ENCODE measurements at regions not wholly inside any gene's neighbourhood (a gene's known extent, or its start where the extent isn't known, plus 50 kb on each side); places are given as distances from the start of the nearest gene placed in this dataset.

GRCh38 chr17:13320046-13320785, 281.5 kb downstream of the HS3ST3A1 start:
- H3K27me3 ChIP-seq = no peaks in the 10 kb centered on the region
- intact Hi-C loops (cut with DNase I) = no loop called here
- H3K36me3 ChIP-seq = no peaks in the 10 kb centered on the region
- peak in 3 of 4 donors; percentile 37 to 89 (median 77) for ATAC-seq
- WGBS, 4 donors = 47 to 74% (median 56%) methylated on average over 5 of the region's 5 CpGs
- peaks cover 0 to 10% (median 0%) of the 10 kb centered on the region in 12 donors for H3K4me1 ChIP-seq
- H3K4me3 ChIP-seq = no peak overlapping the region
- H3K9me3 ChIP-seq = no peaks in the 10 kb centered on the region
- TF ChIP-seq CTCF (IDR thresholded peaks at IDR 0.05) = no peak
- TF ChIP-seq POLR2A (IDR thresholded peaks at IDR 0.05) = no peak
- DNase-seq = peak in 2 of 5 donors; percentile 17 to 32
- peak overlapping the region in 1 of 12 donors; percentile 36 for H3K27ac ChIP-seq

GRCh38 chr17:13316657-13317056, 285.1 kb downstream of the HS3ST3A1 start:
- TF ChIP-seq CTCF (IDR thresholded peaks at IDR 0.05) (no peak), POLR2A (IDR thresholded peaks at IDR 0.05) (no peak)
- intact Hi-C loops (cut with DNase I) = no loop called here
- no peaks in the 10 kb centered on the region for H3K9me3 ChIP-seq
- no peak overlapping the region for H3K27ac ChIP-seq
- H3K4me3 ChIP-seq = no peak overlapping the region
- no peaks in the 10 kb centered on the region for H3K27me3 ChIP-seq
- H3K36me3 ChIP-seq = no peaks in the 10 kb centered on the region
- whole genome bisulfite sequencing, 4 donors = 95 to 100% (median 97%) methylated on average over 1 of the region's 1 CpG
- ATAC-seq (no peak), DNase-seq (no peak)
- H3K4me1 ChIP-seq = peaks cover 0 to 10% (median 0%) of the 10 kb centered on the region in 12 donors

GRCh38 chr17:13311306-13311705, 290.4 kb downstream of the HS3ST3A1 start:
- DNase-seq = no peak
- no peak for ATAC-seq
- TF ChIP-seq CTCF (IDR thresholded peaks at IDR 0.05) = no peak
- no peak for TF ChIP-seq POLR2A (IDR thresholded peaks at IDR 0.05)
- no peak overlapping the region for H3K27ac ChIP-seq
- intact Hi-C loops (cut with DNase I) = no loop called here
- H3K27me3 ChIP-seq = no peaks in the 10 kb centered on the region
- H3K4me3 ChIP-seq = no peak overlapping the region
- no peaks in the 10 kb centered on the region for H3K4me1 ChIP-seq
- H3K9me3 ChIP-seq = peaks cover 0 to 11% (median 0%) of the 10 kb centered on the region in 12 donors
- no peaks in the 10 kb centered on the region for H3K36me3 ChIP-seq
- WGBS, 4 donors = 79 to 90% (median 83%) methylated on average over 1 of the region's 1 CpG

GRCh38 chr17:13310858-13311257, 290.9 kb downstream of the HS3ST3A1 start:
- 0 to 93% (median 49%) methylated on average over 2 of the region's 2 CpGs for WGBS, 4 donors
- intact Hi-C loops (cut with DNase I) = no loop called here
- DNase-seq (no peak), ATAC-seq (no peak)
- H3K4me1 ChIP-seq = no peaks in the 10 kb centered on the region
- peak overlapping the region in 1 of 12 donors; percentile 40 for H3K27ac ChIP-seq
- TF ChIP-seq POLR2A (IDR thresholded peaks at IDR 0.05) = no peak
- no peak for TF ChIP-seq CTCF (IDR thresholded peaks at IDR 0.05)
- no peaks in the 10 kb centered on the region for H3K36me3 ChIP-seq
- peaks cover 0 to 11% (median 0%) of the 10 kb centered on the region in 12 donors for H3K9me3 ChIP-seq
- no peak overlapping the region for H3K4me3 ChIP-seq
- H3K27me3 ChIP-seq = no peaks in the 10 kb centered on the region

Data from heart left ventricle (tissue), 16 donors.